Upper lobe of right lung (tissue), 1 donor: ENCODE measurements at regions not wholly inside any gene's neighbourhood (a gene's known extent, or its start where the extent isn't known, plus 50 kb on each side); places are given as distances from the start of the nearest gene placed in this dataset.

ENCODE experiments used
- ATAC-seq: fragments of 200-7000 bp; cut with Tn5 transposase; one replicate; pipeline ENCODE4 v1.9.1; 2020; ENCODE audit warnings: mild to moderate bottlenecking, moderate library complexity
- DNase-seq: peaks from one replicate; pipeline ENCODE4 v3.0.0-alpha.2; 2020
- H3K27ac ChIP-seq: fragments of 200-600 bp; one replicate; pipeline ENCODE4 v1.8.0; 2022
- H3K27me3 ChIP-seq: fragments of 200-600 bp; one replicate; pipeline ENCODE4 v1.8.0; 2022; ENCODE audit warnings: mild to moderate bottlenecking
- H3K36me3 ChIP-seq: fragments of 200-600 bp; one replicate; pipeline ENCODE4 v1.8.0; 2022
- H3K4me1 ChIP-seq: fragments of 200-600 bp; one replicate; pipeline ENCODE4 v1.8.0; 2022
- H3K4me3 ChIP-seq: fragments of 200-600 bp; one replicate; pipeline ENCODE4 v1.8.0; 2022; ENCODE audit warnings: mild to moderate bottlenecking
- H3K9me3 ChIP-seq: fragments of 200-600 bp; one replicate; pipeline ENCODE4 v1.8.0; 2022
- intact Hi-C: fragments of 100-400 bp; cut with DNase I; formaldehyde crosslinking; loops from one replicate; pipeline ENCODE4 v1.11.0; 2022
- TF ChIP-seq, protein P1 (sequence below): fragments of 200-600 bp; IDR thresholded peaks from one replicate; pipeline ENCODE4 v1.8.0; 2022; ENCODE audit warnings: antibody characterized with exemption
- donor health status: DM: no; HTN: yes; CAD: no; lungs with severe emphysema.

DNA sequence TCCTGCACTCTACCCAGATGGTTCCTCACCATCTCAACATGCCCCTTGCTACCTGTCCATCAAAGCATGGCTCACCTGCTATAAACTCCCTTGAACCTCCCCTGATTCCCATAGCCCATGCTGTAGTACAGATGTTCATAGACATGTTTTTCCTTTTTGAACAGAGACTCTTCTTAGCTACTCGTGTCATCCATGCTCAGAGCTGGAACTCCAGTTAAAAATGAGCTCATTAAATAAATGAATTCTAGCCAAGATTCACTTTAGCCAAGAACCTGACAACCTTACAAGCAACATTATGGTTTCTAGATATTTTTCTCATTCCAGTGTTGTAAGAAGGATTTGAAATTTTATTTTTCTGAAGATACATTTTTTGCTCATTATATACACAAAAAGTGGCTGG lies 65.0 kb downstream of the SCG2 start:
- Histone ChIP-seq H3K4me3 (no peak overlapping the region), H3K9me3 (no peaks in the 10 kb centered on the region), H3K36me3 (no peaks in the 10 kb centered on the region), H3K4me1 (no peaks in the 10 kb centered on the region), H3K27me3 (no peaks in the 10 kb centered on the region), H3K27ac (no peak overlapping the region)
- no peak for ATAC-seq
- DNase-seq, result no peak
- TF ChIP-seq, protein P1, sequence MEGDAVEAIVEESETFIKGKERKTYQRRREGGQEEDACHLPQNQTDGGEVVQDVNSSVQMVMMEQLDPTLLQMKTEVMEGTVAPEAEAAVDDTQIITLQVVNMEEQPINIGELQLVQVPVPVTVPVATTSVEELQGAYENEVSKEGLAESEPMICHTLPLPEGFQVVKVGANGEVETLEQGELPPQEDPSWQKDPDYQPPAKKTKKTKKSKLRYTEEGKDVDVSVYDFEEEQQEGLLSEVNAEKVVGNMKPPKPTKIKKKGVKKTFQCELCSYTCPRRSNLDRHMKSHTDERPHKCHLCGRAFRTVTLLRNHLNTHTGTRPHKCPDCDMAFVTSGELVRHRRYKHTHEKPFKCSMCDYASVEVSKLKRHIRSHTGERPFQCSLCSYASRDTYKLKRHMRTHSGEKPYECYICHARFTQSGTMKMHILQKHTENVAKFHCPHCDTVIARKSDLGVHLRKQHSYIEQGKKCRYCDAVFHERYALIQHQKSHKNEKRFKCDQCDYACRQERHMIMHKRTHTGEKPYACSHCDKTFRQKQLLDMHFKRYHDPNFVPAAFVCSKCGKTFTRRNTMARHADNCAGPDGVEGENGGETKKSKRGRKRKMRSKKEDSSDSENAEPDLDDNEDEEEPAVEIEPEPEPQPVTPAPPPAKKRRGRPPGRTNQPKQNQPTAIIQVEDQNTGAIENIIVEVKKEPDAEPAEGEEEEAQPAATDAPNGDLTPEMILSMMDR, result no peak
- intact Hi-C loops, result no loop called here

DNA sequence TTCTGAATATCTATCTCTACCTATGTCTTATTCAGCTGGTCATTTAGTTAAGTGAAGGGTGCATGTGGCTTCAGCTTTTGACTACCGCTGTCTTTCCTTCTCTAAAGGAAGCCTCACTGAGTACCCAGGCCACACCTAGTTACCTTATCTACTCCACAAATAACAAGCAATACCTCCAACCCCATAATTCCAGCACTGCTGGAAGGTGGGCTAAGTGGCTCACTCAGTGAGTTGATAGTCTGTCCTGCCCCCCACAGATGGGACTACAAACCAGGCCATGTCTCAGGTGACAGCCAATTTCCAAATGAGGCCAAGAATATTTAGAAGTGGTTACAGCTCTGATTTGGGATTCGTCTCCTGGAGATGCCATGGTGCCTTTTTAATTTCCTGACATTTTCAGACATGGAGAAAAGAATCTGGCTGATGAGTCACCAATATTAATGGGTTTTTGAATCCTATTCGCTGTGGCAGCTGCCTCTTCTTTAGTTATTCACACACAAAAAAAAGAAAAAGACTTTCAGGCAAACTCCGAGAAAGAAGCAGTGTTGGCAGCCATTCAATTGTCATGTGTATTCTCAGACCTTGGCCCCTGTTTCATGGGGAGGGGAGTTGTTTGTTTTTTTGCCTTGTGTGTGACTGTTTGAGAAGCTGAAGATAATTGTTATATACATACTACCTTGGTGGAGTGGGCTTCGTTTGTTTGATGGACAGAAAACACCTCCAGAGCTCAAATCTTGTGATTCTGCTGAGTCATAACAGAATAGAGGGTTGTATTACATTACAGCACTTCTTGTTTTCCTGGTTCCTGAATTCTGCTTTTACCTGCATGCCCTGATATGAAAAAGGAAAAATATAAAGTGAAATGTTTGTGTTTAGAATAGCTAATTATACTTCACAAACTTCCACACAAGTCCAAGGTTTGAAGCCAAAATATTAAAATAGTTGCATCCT lies 64.2 kb downstream of the SCG2 start:
- no peaks in the 10 kb centered on the region for H3K36me3 ChIP-seq
- no peak for DNase-seq
- no peak for ATAC-seq
- H3K4me1 ChIP-seq, result no peaks in the 10 kb centered on the region
- H3K27me3 ChIP-seq, result no peaks in the 10 kb centered on the region
- H3K27ac ChIP-seq, result no peak overlapping the region
- no peak overlapping the region for H3K4me3 ChIP-seq
- TF ChIP-seq, protein P1, result no peak
- intact Hi-C loops, result no loop called here
- H3K9me3 ChIP-seq, result no peaks in the 10 kb centered on the region

DNA sequence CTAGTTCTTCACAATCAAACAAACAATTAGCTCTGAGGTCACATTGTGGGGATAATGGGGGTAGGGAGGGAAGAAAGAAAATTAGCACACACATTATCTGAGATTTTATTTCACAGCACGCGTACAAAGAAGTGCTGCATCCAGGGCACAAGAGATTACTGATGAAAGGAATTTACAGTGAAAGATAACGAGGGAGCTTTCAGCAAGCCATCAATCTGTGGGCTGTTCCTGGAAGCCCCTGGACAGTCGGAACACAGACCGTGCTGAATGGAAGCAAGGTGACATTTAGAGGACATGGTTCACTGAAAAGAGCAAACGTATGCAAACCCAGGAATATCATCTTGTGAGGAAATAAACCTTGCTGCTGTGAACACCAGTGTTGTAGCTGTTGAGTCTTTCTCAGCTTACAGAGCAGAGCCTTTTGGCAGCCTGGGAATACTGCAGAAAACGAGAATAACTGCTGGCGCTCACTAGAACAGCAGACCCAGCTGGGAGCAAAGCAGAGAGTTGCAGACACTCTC lies 63.2 kb downstream of the SCG2 start:
- ATAC-seq (no peak), DNase-seq (no peak)
- Histone ChIP-seq H3K4me3 (no peak overlapping the region), H3K27ac (no peak overlapping the region), H3K36me3 (no peaks in the 10 kb centered on the region), H3K4me1 (no peaks in the 10 kb centered on the region), H3K9me3 (no peaks in the 10 kb centered on the region), H3K27me3 (no peaks in the 10 kb centered on the region)
- TF ChIP-seq, protein P1, result no peak
- intact Hi-C loops, result no loop called here

DNA sequence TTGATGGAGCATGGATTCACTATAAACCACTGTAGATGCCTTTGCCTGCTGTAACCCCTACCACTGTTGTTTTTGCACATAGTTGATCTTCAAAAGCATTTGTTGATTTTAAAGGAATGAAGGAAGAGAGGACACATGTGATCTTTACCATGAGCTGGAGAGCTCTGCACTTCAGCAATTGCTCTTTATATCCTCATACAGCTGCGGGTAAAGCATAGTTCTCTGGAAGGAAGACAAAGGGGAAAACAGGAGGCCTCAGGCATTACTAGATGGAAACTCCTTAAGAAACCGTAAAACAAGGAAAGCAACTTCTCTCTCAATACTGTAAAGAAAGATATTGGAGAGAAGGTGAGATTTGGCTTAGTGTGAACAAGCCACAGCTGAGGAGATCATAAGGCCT lies 60.6 kb downstream of the SCG2 start:
- Histone ChIP-seq H3K4me3 (no peak overlapping the region), H3K9me3 (no peaks in the 10 kb centered on the region), H3K27me3 (no peaks in the 10 kb centered on the region), H3K4me1 (no peaks in the 10 kb centered on the region), H3K27ac (no peak overlapping the region), H3K36me3 (no peaks in the 10 kb centered on the region)
- TF ChIP-seq, protein P1, result no peak
- intact Hi-C loops, result no loop called here
- ATAC-seq (no peak), DNase-seq (no peak)

DNA sequence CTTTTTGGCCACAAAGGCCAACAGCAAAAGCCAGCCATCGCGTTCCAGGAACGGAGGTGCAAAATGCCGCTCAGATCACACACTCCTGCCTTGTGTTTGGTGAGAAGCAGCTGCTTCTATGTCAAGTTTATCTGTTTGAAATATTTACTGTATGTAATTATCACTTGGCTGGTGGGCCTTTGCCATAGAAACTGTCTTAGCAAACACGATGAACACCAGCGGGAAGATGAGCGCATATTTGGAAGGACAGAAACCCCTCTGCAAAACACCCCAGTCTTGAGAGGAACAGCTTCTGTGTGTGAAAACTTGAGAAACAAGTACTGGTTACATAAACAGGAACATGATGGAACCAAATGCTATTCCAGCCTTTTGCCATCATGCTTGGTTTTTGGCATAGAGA lies 59.7 kb downstream of the SCG2 start:
- no peak overlapping the region for H3K27ac ChIP-seq
- ATAC-seq, result no peak
- intact Hi-C loops, result no loop called here
- no peaks in the 10 kb centered on the region for H3K36me3 ChIP-seq
- TF ChIP-seq, protein P1, result no peak
- no peaks in the 10 kb centered on the region for H3K27me3 ChIP-seq
- H3K4me3 ChIP-seq, result no peak overlapping the region
- DNase-seq, result no peak
- H3K4me1 ChIP-seq, result no peaks in the 10 kb centered on the region
- H3K9me3 ChIP-seq, result no peaks in the 10 kb centered on the region
